ENCODE measurements at regions not wholly inside any gene's neighbourhood (a gene's known extent, or its start where the extent isn't known, plus 50 kb on each side); places are given as distances from the start of the nearest gene placed in this dataset.

GRCh38 chr20:11852189-11852588 lies 65.5 kb upstream of the BTBD3 start:
- TF ChIP-seq CTCF (IDR thresholded peaks at IDR 0.05), result no peak
- intact Hi-C loops (cut with DNase I, micrococcal nuclease), result no loop called here
- no peak for DNase-seq
- Histone ChIP-seq H3K4me3 (no peak overlapping the region), H3K4me1 (ENCODE audit: low read depth) (peaks cover 3% of the 10 kb centered on the region), H3K9me3 (no peaks in the 10 kb centered on the region), H3K36me3 (ENCODE audit: low read depth) (no peaks in the 10 kb centered on the region)
- ATAC-seq, result no peak

DNA sequence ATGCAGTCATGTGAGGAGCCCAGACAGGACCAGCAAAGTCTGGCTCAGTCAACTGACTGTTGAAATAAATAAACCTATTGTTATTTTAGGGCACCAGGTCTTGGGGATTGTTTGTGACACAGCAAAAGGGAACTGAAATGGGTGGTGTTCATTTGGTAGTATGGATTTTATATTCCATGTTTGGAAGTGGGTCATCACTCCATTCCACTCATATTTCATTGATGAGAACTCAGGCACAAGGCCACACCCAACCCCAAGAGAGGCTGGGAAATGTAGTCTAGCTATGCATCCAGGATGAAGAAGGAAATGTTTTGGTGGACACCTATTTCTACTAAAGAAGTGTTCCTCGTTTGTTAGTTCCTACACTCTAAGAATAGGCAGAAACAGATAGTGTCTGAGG lies 64.9 kb upstream of the BTBD3 start:
- Histone ChIP-seq H3K36me3 (ENCODE audit: low read depth) (no peaks in the 10 kb centered on the region), H3K4me1 (ENCODE audit: low read depth) (peaks cover 3% of the 10 kb centered on the region), H3K9me3 (no peaks in the 10 kb centered on the region), H3K4me3 (no peak overlapping the region)
- intact Hi-C loops (cut with DNase I, micrococcal nuclease), result no loop called here
- TF ChIP-seq CTCF (IDR thresholded peaks at IDR 0.05), result no peak
- ATAC-seq, result no peak
- DNase-seq, result no peak

GRCh38 chr20:11853359-11853758 lies 64.3 kb upstream of the BTBD3 start:
- Histone ChIP-seq H3K9me3 (no peaks in the 10 kb centered on the region), H3K36me3 (ENCODE audit: low read depth) (no peaks in the 10 kb centered on the region), H3K4me1 (ENCODE audit: low read depth) (peaks cover 3% of the 10 kb centered on the region), H3K4me3 (no peak overlapping the region)
- ATAC-seq, result no peak
- no peak for DNase-seq
- intact Hi-C loops (cut with DNase I, micrococcal nuclease), result no loop called here
- TF ChIP-seq CTCF (IDR thresholded peaks at IDR 0.05), result no peak

DNA sequence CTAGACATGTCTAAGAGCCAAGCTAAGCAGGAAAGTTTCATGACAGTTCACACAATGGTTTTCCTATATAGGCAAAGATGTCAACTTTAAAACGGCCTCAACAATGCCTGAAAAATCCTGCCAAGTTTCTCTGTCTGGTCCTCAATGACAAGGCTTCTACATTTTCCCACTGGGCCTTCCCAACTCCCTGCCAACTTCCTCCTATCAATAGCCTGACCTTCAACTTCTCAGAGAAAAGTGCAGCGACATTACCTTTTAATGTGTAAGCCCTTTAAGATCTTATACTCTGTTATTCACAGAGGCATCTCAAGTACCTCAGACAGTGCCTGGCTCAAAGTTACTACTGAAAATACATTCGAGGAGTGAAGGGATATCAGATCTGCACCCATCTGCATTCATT lies 56.2 kb upstream of the BTBD3 start:
- Histone ChIP-seq H3K4me3 (no peak overlapping the region), H3K36me3 (ENCODE audit: low read depth) (no peaks in the 10 kb centered on the region), H3K4me1 (ENCODE audit: low read depth) (no peaks in the 10 kb centered on the region), H3K9me3 (no peaks in the 10 kb centered on the region)
- ATAC-seq, result no peak
- no peak for TF ChIP-seq CTCF (IDR thresholded peaks at IDR 0.05)
- intact Hi-C loops (cut with DNase I, micrococcal nuclease), result no loop called here
- no peak for DNase-seq

DNA sequence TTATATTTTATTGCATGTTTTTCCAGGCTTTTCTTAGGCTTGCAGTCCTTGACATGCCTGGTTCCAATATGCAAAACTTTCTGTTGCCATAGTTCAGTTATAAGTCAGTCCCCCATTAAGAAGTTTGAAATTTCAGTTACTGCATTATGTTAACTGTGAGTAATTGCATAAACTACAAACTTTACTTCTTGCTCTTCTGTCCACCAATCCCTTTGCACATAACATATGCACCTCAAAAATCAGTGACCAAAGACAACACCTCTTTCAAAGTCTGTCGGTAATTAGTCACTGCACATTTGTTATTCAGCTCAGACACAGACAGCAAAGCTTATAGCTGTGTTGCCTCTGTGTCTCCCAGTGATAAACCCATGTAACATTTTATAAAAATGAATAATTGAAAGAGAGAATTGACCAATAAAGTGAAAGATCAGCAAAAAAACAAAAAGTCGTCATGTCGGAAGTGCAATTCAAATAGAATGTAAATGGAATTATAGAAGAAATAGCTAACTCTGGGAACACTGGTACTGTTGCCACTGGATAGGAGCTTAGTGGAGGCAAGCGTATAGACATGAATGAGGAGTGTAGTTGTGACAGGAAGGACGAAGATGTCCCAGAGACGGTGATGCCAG lies 50.3 kb upstream of the BTBD3 start:
- Histone ChIP-seq H3K4me1 (ENCODE audit: low read depth) (no peaks in the 10 kb centered on the region), H3K4me3 (no peak overlapping the region), H3K36me3 (ENCODE audit: low read depth) (no peaks in the 10 kb centered on the region), H3K9me3 (no peaks in the 10 kb centered on the region)
- intact Hi-C loops (cut with DNase I, micrococcal nuclease), result no loop called here
- TF ChIP-seq CTCF (IDR thresholded peaks at IDR 0.05), result no peak
- ATAC-seq (no peak), DNase-seq (no peak)

All from mucosa of descending colon (tissue), 3 donors.